ENCODE measurements at regions not wholly inside any gene's neighbourhood (a gene's known extent, or its start where the extent isn't known, plus 50 kb on each side); places are given as distances from the start of the nearest gene placed in this dataset.
"Not testable (repeated sequence)": the region's sequence is repeated elsewhere in the genome, so short reads cannot be mapped to it uniquely, and the experiment has no call there.

GRCh38 chr9:75531588-75531987, 358.9 kb upstream of the PCSK5 start:
- FAIRE-seq (no peak), DNase-seq (ENCODE audit: insufficient read length, low spot score) (no peak)

- DNase-seq (ENCODE audit: insufficient read length, low spot score) (no peak), FAIRE-seq (no peak)
Measured at GRCh38 chr9:75532233-75533050, 358.0 kb upstream of the PCSK5 start.

GRCh38 chr9:75539523-75539922, 350.9 kb upstream of the PCSK5 start:
- DNase-seq (ENCODE audit: insufficient read length, low spot score), result no peak
- FAIRE-seq, result no peak

GRCh38 chr9:75540185-75540584, 350.3 kb upstream of the PCSK5 start:
- FAIRE-seq (no peak), DNase-seq (ENCODE audit: insufficient read length, low spot score) (no peak)

- FAIRE-seq, result no peak
Measured at GRCh38 chr9:75541734-75542133, 348.7 kb upstream of the PCSK5 start.

GRCh38 chr9:75544815-75545214, 345.7 kb upstream of the PCSK5 start:
- no peak for DNase-seq (ENCODE audit: insufficient read length, low spot score)
- no peak for FAIRE-seq

More at GRCh38 chr9:75541734-75542133, 348.7 kb upstream of the PCSK5 start:
- no peak for DNase-seq (ENCODE audit: insufficient read length, low spot score)

GRCh38 chr9:75545287-75545686, 345.2 kb upstream of the PCSK5 start:
- no peak for DNase-seq (ENCODE audit: insufficient read length, low spot score)
- FAIRE-seq, result no peak

- FAIRE-seq (no peak), DNase-seq (ENCODE audit: insufficient read length, low spot score) (no peak)
Measured at GRCh38 chr9:75548871-75549270, 341.6 kb upstream of the PCSK5 start.

GRCh38 chr9:75551861-75552260, 338.6 kb upstream of the PCSK5 start:
- DNase-seq (ENCODE audit: insufficient read length, low spot score), result no peak

GRCh38 chr9:75552941-75553340, 337.5 kb upstream of the PCSK5 start:
- DNase-seq (ENCODE audit: insufficient read length, low spot score), result no peak
- FAIRE-seq, result no peak

More at GRCh38 chr9:75551861-75552260, 338.6 kb upstream of the PCSK5 start:
- FAIRE-seq, result no peak

- FAIRE-seq; DNase-seq (ENCODE audit: insufficient read length, low spot score): not testable (repeated sequence)
Measured at GRCh38 chr9:75566813-75567212, 323.7 kb upstream of the PCSK5 start.

GRCh38 chr9:75570538-75570937, 319.9 kb upstream of the PCSK5 start:
- DNase-seq (ENCODE audit: insufficient read length, low spot score), result no peak

GRCh38 chr9:75574569-75574968, 315.9 kb upstream of the PCSK5 start:
- FAIRE-seq (no peak), DNase-seq (ENCODE audit: insufficient read length, low spot score) (no peak)

More at GRCh38 chr9:75570538-75570937, 319.9 kb upstream of the PCSK5 start:
- FAIRE-seq, result no peak

GRCh38 chr9:75582870-75583269, 307.6 kb upstream of the PCSK5 start:
- FAIRE-seq (no peak), DNase-seq (ENCODE audit: insufficient read length, low spot score) (no peak)

- no peak for FAIRE-seq
- DNase-seq (ENCODE audit: insufficient read length, low spot score), result no peak
Measured at GRCh38 chr9:75588808-75589207, 301.7 kb upstream of the PCSK5 start.

- no peak for FAIRE-seq
- no peak for DNase-seq (ENCODE audit: insufficient read length, low spot score)
Measured at GRCh38 chr9:75589497-75589896, 301.0 kb upstream of the PCSK5 start.

- no peak for DNase-seq (ENCODE audit: insufficient read length, low spot score)
Measured at GRCh38 chr9:75591972-75592371, 298.5 kb upstream of the PCSK5 start.

GRCh38 chr9:75592586-75592985, 297.9 kb upstream of the PCSK5 start:
- FAIRE-seq (no peak), DNase-seq (ENCODE audit: insufficient read length, low spot score) (no peak)

More at GRCh38 chr9:75591972-75592371, 298.5 kb upstream of the PCSK5 start:
- FAIRE-seq, result no peak

GRCh38 chr9:75593920-75594319, 296.6 kb upstream of the PCSK5 start:
- FAIRE-seq (no peak), DNase-seq (ENCODE audit: insufficient read length, low spot score) (no peak)

- DNase-seq (ENCODE audit: insufficient read length, low spot score), result no peak
- FAIRE-seq, result no peak
Measured at GRCh38 chr9:75599126-75599525, 291.3 kb upstream of the PCSK5 start.

- no peak for DNase-seq (ENCODE audit: insufficient read length, low spot score)
- FAIRE-seq, result no peak
Measured at GRCh38 chr9:75601280-75601679, 289.2 kb upstream of the PCSK5 start.

GRCh38 chr9:75602060-75602459, 288.4 kb upstream of the PCSK5 start:
- no peak for FAIRE-seq
- no peak for DNase-seq (ENCODE audit: insufficient read length, low spot score)

- FAIRE-seq, result no peak
- DNase-seq (ENCODE audit: insufficient read length, low spot score), result no peak
Measured at GRCh38 chr9:75604661-75605060, 285.8 kb upstream of the PCSK5 start.
